DND-41 (cell line): ENCODE measurements at regions not wholly inside any gene's neighbourhood (a gene's known extent, or its start where the extent isn't known, plus 50 kb on each side); places are given as distances from the start of the nearest gene placed in this dataset.

Experiments
- ATAC-seq: fragments of 200-7000 bp; cut with Tn5 transposase; 3 replicates; pipeline ENCODE4 v1.9.1; 2021; ENCODE audit warnings: low read depth; ENCODE audit not compliant: insufficient read depth
- DNase-seq: peaks from one replicate; pipeline ENCODE4 v3.0.0-alpha.2; 2020
- H2AFZ ChIP-seq: 2 replicates; pipeline ENCODE4 v1.6.0; 2012; ENCODE audit warnings: low read depth, low read length
- H3K27ac ChIP-seq: 2 replicates; pipeline ENCODE4 v1.5.1; 2012; ENCODE audit warnings: low read length, inconsistent platforms
- H3K27me3 ChIP-seq: fragments of 200-600 bp; sonication (generic); 2 replicates; pipeline ENCODE4 v1.6.0; 2012; ENCODE audit warnings: low read length, mild to moderate bottlenecking, inconsistent platforms; ENCODE audit not compliant: insufficient read depth, poor library complexity
- H3K36me3 ChIP-seq: 2 replicates; pipeline ENCODE4 v1.5.1; 2012; ENCODE audit warnings: low read length, inconsistent platforms; ENCODE audit not compliant: insufficient read depth
- H3K4me1 ChIP-seq: 2 replicates; pipeline ENCODE4 v1.5.1; 2012; ENCODE audit warnings: mild to moderate bottlenecking, low read length; ENCODE audit not compliant: insufficient read depth
- H3K4me2 ChIP-seq: 2 replicates; pipeline ENCODE4 v1.6.0; 2012; ENCODE audit warnings: mild to moderate bottlenecking, moderate library complexity, low read length, inconsistent platforms; ENCODE audit not compliant: insufficient read depth
- H3K4me3 ChIP-seq, 2 experiments: fragments of 200-600 bp in 1 of 2; shearing (Covaris generic) in 1 of 2; 2 replicates each; pipeline ENCODE4 v1.5.1; 2012 to 2016; ENCODE audit warnings: inconsistent platforms in 2 of 2, low read length in 2 of 2, mild to moderate bottlenecking in 2 of 2, low read depth in 1 of 2, moderate library complexity in 1 of 2
- H3K79me2 ChIP-seq: 2 replicates; pipeline ENCODE4 v1.6.0; 2012; ENCODE audit warnings: low read length, inconsistent platforms; ENCODE audit not compliant: insufficient read depth
- H3K9ac ChIP-seq: 2 replicates; pipeline ENCODE4 v1.6.0; 2012; ENCODE audit warnings: low read depth, mild to moderate bottlenecking, inconsistent platforms, low read length, moderate library complexity
- H3K9me3 ChIP-seq: 2 replicates; pipeline ENCODE4 v1.5.1; 2012; ENCODE audit warnings: low read length, moderate library complexity, mild to moderate bottlenecking, inconsistent platforms; ENCODE audit not compliant: insufficient read depth, severe bottlenecking
- H4K20me1 ChIP-seq: 2 replicates; pipeline ENCODE4 v1.6.0; 2012; ENCODE audit warnings: low read length; ENCODE audit not compliant: insufficient read depth
- EZH2 ChIP-seq: IDR thresholded peaks from 3 replicates; pipeline ENCODE4 v1.6.1; 2012; ENCODE audit warnings: borderline replicate concordance, low read depth, mild to moderate bottlenecking, moderate library complexity, low read length, inconsistent platforms; ENCODE audit not compliant: severe bottlenecking
- TF ChIP-seq, protein P1 (sequence below): IDR thresholded peaks from 2 replicates; pipeline ENCODE4 v1.5.1; 2012; ENCODE audit warnings: borderline replicate concordance, low read length, moderate library complexity, mild to moderate bottlenecking; ENCODE audit not compliant: poor library complexity, severe bottlenecking; ENCODE audit errors: extremely low read depth

DNA sequence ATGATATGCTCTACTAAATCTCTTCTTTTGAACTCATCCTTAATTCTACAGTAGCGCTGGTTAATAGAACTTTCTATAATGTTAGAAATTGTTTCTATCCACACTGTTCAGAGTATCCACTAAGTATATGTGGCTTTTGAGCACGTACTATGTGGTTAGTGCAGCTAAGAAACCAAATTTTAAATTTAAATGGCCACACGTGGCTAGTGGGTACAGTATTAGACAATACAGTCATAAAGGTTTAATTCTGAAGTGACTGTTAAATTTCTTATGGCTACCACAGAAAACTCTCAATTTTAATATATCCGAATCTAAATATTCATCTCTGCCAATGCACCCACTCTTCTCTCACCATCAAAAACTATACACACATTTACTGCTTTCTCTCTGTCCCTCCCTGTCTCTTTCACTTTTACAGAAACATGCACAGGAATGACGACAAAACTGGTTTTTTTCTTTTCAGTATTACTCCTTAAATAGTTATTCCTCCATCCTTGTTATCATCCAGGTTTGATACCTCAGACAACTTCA lies 583.9 kb downstream of the KCTD8 start:
- ATAC-seq (no peak), DNase-seq (no peak)
- H3K4me1 ChIP-seq = no peaks in the 10 kb centered on the region
- no peak overlapping the region for H3K4me2 ChIP-seq
- no peaks in the 10 kb centered on the region for H3K36me3 ChIP-seq
- TF ChIP-seq EZH2 = no peak
- TF ChIP-seq, protein P1, sequence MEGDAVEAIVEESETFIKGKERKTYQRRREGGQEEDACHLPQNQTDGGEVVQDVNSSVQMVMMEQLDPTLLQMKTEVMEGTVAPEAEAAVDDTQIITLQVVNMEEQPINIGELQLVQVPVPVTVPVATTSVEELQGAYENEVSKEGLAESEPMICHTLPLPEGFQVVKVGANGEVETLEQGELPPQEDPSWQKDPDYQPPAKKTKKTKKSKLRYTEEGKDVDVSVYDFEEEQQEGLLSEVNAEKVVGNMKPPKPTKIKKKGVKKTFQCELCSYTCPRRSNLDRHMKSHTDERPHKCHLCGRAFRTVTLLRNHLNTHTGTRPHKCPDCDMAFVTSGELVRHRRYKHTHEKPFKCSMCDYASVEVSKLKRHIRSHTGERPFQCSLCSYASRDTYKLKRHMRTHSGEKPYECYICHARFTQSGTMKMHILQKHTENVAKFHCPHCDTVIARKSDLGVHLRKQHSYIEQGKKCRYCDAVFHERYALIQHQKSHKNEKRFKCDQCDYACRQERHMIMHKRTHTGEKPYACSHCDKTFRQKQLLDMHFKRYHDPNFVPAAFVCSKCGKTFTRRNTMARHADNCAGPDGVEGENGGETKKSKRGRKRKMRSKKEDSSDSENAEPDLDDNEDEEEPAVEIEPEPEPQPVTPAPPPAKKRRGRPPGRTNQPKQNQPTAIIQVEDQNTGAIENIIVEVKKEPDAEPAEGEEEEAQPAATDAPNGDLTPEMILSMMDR = no peak
- H3K27me3 ChIP-seq = no peaks in the 10 kb centered on the region
- no peaks in the 10 kb centered on the region for H3K9me3 ChIP-seq
- H3K4me3 ChIP-seq = no peak overlapping the region
- no peaks in the 10 kb centered on the region for H4K20me1 ChIP-seq
- H3K79me2 ChIP-seq = no peaks in the 10 kb centered on the region
- no peak overlapping the region for H3K9ac ChIP-seq
- no peak overlapping the region for H3K27ac ChIP-seq
- H2AFZ ChIP-seq = no peak overlapping the region

DNA sequence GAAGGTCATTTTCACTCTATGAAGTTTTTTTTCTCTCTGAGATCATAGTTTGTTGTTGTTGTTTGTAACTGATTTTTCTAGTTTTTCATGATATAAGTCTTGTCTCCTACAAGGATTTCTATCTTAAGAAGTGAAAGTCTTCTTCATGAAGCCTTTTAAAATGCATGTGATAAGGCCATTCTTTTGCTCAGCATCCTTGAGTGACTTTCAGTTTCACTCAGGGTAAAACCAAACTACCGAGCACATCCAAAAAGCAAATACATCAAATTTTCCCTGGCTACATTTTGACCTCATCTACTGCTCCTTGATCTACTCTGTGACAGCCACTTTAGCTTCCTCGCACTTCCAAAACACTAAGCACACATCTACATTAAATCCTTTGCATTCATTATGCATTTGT lies 580.7 kb downstream of the KCTD8 start:
- Histone ChIP-seq H3K27me3 (no peaks in the 10 kb centered on the region), H3K4me2 (no peak overlapping the region), H2AFZ (no peak overlapping the region), H3K9me3 (no peaks in the 10 kb centered on the region), H4K20me1 (no peaks in the 10 kb centered on the region), H3K4me3 (no peak overlapping the region), H3K4me1 (no peaks in the 10 kb centered on the region), H3K79me2 (no peaks in the 10 kb centered on the region), H3K27ac (no peak overlapping the region), H3K9ac (no peak overlapping the region), H3K36me3 (no peaks in the 10 kb centered on the region)
- TF ChIP-seq, protein P1 = no peak
- no peak for TF ChIP-seq EZH2
- no peak for DNase-seq
- ATAC-seq = no peak

DNA sequence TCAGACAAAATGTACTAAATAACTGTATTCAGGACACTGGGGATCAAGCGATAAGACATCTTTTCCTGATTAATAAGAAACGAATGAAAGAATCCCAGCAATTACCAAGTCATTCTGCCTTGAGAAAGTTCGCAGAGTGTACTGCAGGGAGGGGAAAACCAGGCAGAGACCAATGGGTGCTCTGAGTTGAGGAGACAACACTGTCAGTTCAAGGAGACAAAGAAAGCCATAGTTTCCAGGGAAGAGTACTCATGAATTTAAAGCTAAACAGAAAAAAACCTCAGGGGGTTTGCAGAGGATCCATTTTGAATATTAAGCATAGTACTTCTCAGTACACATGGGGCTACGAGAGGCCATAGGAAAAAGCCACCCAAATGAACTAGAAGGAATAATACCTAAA lies 573.0 kb downstream of the KCTD8 start:
- Histone ChIP-seq H3K4me3 (no peak overlapping the region), H3K4me2 (no peak overlapping the region), H3K36me3 (no peaks in the 10 kb centered on the region), H3K9ac (no peak overlapping the region), H3K4me1 (no peaks in the 10 kb centered on the region), H4K20me1 (no peaks in the 10 kb centered on the region), H2AFZ (no peak overlapping the region), H3K79me2 (no peaks in the 10 kb centered on the region), H3K9me3 (no peaks in the 10 kb centered on the region), H3K27ac (no peak overlapping the region), H3K27me3 (no peaks in the 10 kb centered on the region)
- TF ChIP-seq, protein P1 = no peak
- TF ChIP-seq EZH2 = no peak
- DNase-seq = no peak
- no peak for ATAC-seq

DNA sequence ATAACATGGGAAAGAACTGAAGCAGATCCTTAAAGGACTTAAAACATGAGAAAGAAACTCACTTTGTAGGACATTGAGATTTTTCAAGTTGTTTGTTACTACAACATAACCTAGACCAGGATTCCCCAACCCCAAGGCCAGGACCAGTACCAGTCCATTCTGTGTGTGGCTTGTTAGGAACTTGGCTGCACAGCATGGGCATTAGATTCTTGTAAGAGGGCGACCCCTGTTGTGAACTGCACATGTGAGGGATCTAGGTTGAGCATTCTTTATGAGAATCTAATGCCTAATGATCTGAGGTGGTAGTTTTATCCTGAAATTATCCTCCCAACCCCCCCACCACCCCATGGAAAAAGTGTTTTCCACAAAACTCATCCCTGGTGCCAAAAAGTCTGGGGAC lies 566.1 kb downstream of the KCTD8 start:
- H3K9me3 ChIP-seq = no peaks in the 10 kb centered on the region
- H3K4me1 ChIP-seq = no peaks in the 10 kb centered on the region
- H3K4me3 ChIP-seq = no peak overlapping the region
- no peak overlapping the region for H2AFZ ChIP-seq
- no peaks in the 10 kb centered on the region for H4K20me1 ChIP-seq
- no peak for DNase-seq
- H3K36me3 ChIP-seq = no peaks in the 10 kb centered on the region
- no peak overlapping the region for H3K9ac ChIP-seq
- TF ChIP-seq EZH2 = no peak
- TF ChIP-seq, protein P1 = no peak
- no peak overlapping the region for H3K4me2 ChIP-seq
- ATAC-seq = no peak
- no peaks in the 10 kb centered on the region for H3K27me3 ChIP-seq
- H3K27ac ChIP-seq = no peak overlapping the region
- no peaks in the 10 kb centered on the region for H3K79me2 ChIP-seq
